Mucosa of descending colon (tissue), 3 donors: ENCODE measurements at regions not wholly inside any gene's neighbourhood (a gene's known extent, or its start where the extent isn't known, plus 50 kb on each side); places are given as distances from the start of the nearest gene placed in this dataset.

ENCODE experiments used
- ATAC-seq: fragments of 200-7000 bp; cut with Tn5 transposase; one replicate; pipeline ENCODE4 v1.9.1; 2020; ENCODE audit warnings: mild to moderate bottlenecking, moderate library complexity
- DNase-seq, 3 donors: peaks; one replicate each; pipeline ENCODE4 v3.0.0-alpha.2; 2020
- H3K36me3 ChIP-seq: fragments of 200-600 bp; one replicate; pipeline ENCODE4 v1.8.0; 2021; ENCODE audit warnings: low read depth, mild to moderate bottlenecking
- H3K4me1 ChIP-seq: fragments of 200-600 bp; one replicate; pipeline ENCODE4 v1.8.0; 2021; ENCODE audit warnings: low read depth, mild to moderate bottlenecking
- H3K4me3 ChIP-seq: fragments of 200-600 bp; one replicate; pipeline ENCODE4 v1.8.0; 2021; ENCODE audit warnings: mild to moderate bottlenecking
- H3K9me3 ChIP-seq: fragments of 200-600 bp; one replicate; pipeline ENCODE4 v1.8.0; 2021; ENCODE audit warnings: mild to moderate bottlenecking
- intact Hi-C, 2 donors: fragments of 100-400 bp; cut with DNase I in 1 of 2; cut with micrococcal nuclease in 1 of 2; formaldehyde crosslinking; loops; one replicate each; pipeline versions ENCODE4 v1.11.0 to v1.11.1; 2022; cut with DNase I, micrococcal nuclease
- TF ChIP-seq, protein P1 (sequence below): fragments of 200-600 bp; IDR thresholded peaks from one replicate; pipeline ENCODE4 v1.8.0; 2022; ENCODE audit warnings: antibody characterized with exemption, mild to moderate bottlenecking
- donor health status: DM: no; HTN: no; CAD: no; lungs with moderate emphysema.
- donor health status: DM: no; HTN: no; CAD: no.
- donor health status: DM: no; HTN: yes; CAD: no.

GRCh38 chr15:97013491-97013890 lies 683.0 kb downstream of the NR2F2 start:
- TF ChIP-seq, protein P1, sequence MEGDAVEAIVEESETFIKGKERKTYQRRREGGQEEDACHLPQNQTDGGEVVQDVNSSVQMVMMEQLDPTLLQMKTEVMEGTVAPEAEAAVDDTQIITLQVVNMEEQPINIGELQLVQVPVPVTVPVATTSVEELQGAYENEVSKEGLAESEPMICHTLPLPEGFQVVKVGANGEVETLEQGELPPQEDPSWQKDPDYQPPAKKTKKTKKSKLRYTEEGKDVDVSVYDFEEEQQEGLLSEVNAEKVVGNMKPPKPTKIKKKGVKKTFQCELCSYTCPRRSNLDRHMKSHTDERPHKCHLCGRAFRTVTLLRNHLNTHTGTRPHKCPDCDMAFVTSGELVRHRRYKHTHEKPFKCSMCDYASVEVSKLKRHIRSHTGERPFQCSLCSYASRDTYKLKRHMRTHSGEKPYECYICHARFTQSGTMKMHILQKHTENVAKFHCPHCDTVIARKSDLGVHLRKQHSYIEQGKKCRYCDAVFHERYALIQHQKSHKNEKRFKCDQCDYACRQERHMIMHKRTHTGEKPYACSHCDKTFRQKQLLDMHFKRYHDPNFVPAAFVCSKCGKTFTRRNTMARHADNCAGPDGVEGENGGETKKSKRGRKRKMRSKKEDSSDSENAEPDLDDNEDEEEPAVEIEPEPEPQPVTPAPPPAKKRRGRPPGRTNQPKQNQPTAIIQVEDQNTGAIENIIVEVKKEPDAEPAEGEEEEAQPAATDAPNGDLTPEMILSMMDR: no peak
- DNase-seq (no peak), ATAC-seq (no peak)
- intact Hi-C loops: no loop called here
- Histone ChIP-seq H3K4me1 (no peaks in the 10 kb centered on the region), H3K4me3 (no peak overlapping the region), H3K9me3 (peaks cover 3% of the 10 kb centered on the region), H3K36me3 (no peaks in the 10 kb centered on the region)

GRCh38 chr15:97014001-97014400 lies 683.5 kb downstream of the NR2F2 start:
- intact Hi-C loops: no loop called here
- DNase-seq (no peak), ATAC-seq (no peak)
- Histone ChIP-seq H3K9me3 (peaks cover 3% of the 10 kb centered on the region), H3K4me1 (no peaks in the 10 kb centered on the region), H3K4me3 (no peak overlapping the region), H3K36me3 (no peaks in the 10 kb centered on the region)
- TF ChIP-seq, protein P1: no peak

GRCh38 chr15:97023488-97023844 lies 693.0 kb downstream of the NR2F2 start:
- intact Hi-C loops: no loop called here
- TF ChIP-seq, protein P1: no peak
- no peak overlapping the region for H3K4me3 ChIP-seq

DNA sequence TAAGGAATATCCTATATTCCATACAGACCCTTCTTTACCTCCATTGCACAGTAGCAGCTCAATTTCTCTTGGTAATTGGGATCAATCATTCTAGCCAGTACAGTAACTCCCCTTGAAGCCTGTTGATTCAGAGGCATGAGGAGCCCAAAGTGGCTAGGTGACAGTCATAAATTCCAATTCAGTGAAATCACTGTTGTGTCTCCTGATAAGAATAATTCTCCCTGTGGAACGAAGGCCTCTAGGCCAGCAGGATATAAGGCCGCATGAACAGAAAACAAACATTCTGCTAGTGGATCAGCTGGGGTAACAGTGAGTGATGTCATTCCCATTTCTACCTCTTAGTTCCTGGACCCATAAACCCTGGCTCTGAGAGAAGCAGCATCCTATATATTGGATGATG lies 696.3 kb downstream of the NR2F2 start:
- H3K36me3 ChIP-seq: no peaks in the 10 kb centered on the region
- TF ChIP-seq, protein P1: no peak
- DNase-seq: no peak
- no peaks in the 10 kb centered on the region for H3K4me1 ChIP-seq
- H3K4me3 ChIP-seq: no peak overlapping the region
- H3K9me3 ChIP-seq: peaks cover 5% of the 10 kb centered on the region
- ATAC-seq: no peak
- intact Hi-C loops: no loop called here

More at GRCh38 chr15:97023488-97023844, 693.0 kb downstream of the NR2F2 start:
- no peaks in the 10 kb centered on the region for H3K36me3 ChIP-seq
- no peaks in the 10 kb centered on the region for H3K4me1 ChIP-seq
- no peak for DNase-seq
- no peak for ATAC-seq
- peaks cover 12% of the 10 kb centered on the region for H3K9me3 ChIP-seq

DNA sequence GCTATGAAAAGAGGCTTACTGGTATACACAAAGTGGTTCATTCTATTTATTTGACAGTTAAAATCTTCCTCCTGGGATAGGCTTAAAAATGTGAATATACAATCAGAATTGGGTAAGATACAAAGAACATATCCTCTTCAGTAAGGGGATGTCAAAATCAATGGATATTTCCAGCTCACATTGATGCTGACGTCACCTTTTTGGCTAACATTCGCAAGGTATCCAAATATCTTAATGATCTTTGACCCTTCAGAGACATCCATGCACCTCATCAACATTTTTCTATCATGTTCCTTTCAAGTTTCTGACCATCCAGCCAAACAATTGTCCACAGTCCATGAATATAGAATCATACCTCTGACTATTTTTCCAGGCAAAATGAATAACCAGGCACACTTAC lies 697.3 kb downstream of the NR2F2 start:
- no peaks in the 10 kb centered on the region for H3K4me1 ChIP-seq
- no peak for ATAC-seq
- TF ChIP-seq, protein P1: no peak
- no peaks in the 10 kb centered on the region for H3K36me3 ChIP-seq
- peaks cover 2% of the 10 kb centered on the region for H3K9me3 ChIP-seq
- DNase-seq: no peak
- H3K4me3 ChIP-seq: no peak overlapping the region
- intact Hi-C loops: no loop called here

DNA sequence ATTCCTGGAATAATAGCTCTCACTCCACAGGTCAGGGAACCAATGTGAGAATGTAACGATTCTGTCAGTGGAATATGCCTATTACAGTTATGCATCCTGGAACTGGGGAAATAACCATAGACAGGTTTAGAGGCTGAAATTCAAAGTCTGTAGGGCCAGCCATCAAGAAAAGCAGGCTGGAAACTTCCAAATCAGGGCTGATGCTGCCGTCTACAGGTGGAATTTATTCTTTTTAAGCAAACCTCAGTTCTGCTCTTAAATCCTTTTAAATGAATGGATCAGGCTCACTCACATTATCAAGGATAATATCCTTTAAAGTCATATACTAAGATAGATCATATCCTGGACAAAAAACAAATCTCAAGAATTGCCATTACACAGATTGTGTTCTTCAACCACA lies 699.8 kb downstream of the NR2F2 start:
- TF ChIP-seq, protein P1: no peak
- Histone ChIP-seq H3K4me1 (no peaks in the 10 kb centered on the region), H3K4me3 (no peak overlapping the region), H3K36me3 (no peaks in the 10 kb centered on the region), H3K9me3 (peaks cover 2% of the 10 kb centered on the region)
- no peak for DNase-seq
- intact Hi-C loops: no loop called here
- ATAC-seq: no peak
